ENCODE measurements at regions not wholly inside any gene's neighbourhood (a gene's known extent, or its start where the extent isn't known, plus 50 kb on each side); places are given as distances from the start of the nearest gene placed in this dataset.

- DNase-seq, result no peak
Measured at GRCh38 chr2:234631646-234632514, 135.0 kb upstream of the ARL4C start.

DNA sequence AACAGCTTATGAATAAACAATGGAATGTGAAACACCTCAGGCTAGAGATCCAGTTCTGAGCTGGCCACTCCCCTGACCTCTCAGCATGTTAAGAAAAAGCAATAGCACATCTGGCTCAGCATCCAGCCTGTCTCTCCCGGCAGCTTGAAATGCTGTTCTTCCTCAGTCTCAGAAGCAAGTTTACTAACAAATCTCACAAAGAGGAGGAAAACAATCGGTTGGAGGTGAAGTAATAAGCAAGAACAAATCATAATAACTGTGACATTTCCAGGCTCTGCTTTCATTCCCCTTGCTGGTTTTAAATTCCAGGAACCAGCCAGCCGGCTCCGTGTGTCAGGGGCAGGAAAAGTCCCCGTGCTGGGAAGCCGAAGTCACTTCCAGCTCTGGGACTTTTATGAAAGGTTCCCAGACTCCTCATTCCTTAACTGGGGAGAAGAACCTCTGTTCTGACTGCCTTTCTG is 133.9 kb upstream of the ARL4C start:
- DNase-seq, result no peak

DNA sequence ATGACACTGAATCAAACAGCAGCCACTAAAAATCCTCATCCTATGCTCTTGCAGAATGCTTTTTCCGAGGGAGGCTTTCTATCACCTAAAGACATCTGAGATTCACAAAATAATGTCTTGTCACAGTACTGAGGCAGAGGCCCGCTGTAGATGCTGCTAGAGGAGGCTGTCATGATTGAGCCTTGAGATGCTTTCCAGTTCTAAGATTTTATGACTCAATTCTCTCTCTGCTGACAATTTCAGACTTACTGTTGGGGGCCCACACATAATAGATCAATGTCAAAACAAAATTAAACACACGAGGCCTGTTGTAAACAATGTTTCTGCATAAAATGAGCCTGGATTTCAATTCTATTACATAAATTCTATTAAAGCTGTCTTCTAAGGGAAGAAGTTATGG is 132.7 kb upstream of the ARL4C start:
- DNase-seq, result no peak

DNA sequence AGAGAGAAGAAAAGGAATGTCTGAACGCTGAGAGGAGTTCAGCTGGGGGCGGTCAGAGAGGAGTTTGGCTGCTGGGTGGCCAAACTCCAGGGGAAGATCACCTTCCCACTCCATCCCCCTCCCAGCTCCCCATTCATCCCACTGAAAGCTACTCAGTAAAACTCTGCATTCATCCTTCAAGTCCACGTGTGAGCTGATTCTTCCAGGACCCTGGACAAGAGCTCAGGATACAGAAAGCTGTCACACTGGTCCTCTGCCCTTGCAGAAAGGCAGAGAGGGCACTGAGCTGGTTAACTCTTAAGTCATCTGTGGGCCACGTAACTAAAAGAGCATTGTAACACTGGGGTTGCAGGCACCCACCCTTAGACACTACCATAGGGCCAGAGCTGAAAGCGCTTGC is 132.1 kb upstream of the ARL4C start:
- DNase-seq, result no peak

DNA sequence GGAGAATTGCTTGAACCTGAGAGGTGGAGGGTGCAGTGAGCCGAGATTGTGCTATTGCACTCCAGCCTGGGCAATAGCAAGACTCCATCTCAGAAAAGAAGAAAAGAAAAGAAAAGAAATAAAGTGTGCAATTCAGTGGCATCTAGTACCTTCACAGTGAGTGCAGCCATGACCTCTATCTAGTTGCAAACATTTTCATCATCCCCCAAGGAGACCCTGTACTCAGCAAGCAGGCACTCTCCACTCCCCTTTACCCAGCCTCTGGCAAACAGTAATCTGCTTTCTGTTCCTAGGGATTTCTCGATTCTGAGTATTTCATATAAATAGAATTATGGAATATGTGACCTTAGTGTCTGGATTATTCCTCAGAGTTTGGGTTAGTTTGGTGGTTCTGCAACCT is 130.4 kb upstream of the ARL4C start:
- no peak for DNase-seq

GRCh38 chr2:234626566-234627130 is 129.8 kb upstream of the ARL4C start:
- no peak for DNase-seq

DNA sequence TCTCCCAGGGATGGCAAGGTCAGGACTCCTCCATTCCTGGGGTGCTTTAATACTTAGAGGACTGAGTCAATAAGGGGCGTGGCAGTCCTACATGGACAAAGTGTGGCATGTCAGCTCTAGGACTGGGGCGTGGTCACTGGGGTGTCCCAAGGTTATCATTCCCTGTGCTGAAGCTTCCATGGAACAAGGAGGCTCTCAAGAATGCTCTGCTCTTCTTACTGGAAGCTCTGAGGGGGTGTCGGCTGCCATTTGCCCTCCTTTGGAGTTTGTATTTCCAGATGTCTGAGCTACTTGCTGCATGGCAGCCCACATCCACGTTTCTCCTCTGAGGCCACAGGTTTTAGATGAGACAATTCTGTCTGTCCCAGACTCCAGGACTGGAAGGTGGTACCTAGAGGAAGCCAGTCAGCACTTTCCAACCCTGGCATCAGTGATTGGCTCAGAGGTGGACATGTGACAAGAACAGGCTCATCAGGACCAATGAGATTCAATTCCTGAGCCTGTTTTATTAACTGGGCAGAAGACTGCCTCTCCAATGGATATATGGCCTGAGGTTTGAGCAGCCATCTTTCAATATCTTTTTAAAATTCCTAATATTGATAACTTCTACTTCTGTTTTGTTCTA is 128.9 kb upstream of the ARL4C start:
- DNase-seq, result no peak

DNA sequence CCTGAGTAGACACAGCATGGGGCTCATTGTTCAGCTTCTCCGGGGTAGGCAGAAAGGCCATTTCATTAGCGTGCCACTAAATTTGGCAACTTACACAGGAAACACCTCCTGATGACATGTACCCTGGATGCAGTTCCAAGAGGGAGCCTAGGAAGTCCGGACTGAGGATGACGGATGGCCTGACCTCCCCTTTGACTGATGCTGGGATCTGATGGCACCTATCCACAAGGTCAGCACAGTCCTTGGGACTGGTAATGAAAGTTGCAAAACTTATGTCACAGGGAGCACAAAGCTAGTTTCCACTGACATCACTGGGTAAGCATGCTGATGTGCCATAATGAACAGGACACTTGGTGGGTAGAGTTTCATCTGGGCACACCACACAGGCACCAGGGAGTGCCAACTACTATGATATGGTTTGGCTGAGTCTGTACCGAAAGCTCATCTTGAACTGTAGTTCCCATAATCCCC is 126.7 kb upstream of the ARL4C start:
- no peak for DNase-seq

- no peak for DNase-seq
Measured at GRCh38 chr2:234621120-234621519, 124.2 kb upstream of the ARL4C start.

GRCh38 chr2:234620018-234620417 is 123.1 kb upstream of the ARL4C start:
- DNase-seq, result no peak

DNA sequence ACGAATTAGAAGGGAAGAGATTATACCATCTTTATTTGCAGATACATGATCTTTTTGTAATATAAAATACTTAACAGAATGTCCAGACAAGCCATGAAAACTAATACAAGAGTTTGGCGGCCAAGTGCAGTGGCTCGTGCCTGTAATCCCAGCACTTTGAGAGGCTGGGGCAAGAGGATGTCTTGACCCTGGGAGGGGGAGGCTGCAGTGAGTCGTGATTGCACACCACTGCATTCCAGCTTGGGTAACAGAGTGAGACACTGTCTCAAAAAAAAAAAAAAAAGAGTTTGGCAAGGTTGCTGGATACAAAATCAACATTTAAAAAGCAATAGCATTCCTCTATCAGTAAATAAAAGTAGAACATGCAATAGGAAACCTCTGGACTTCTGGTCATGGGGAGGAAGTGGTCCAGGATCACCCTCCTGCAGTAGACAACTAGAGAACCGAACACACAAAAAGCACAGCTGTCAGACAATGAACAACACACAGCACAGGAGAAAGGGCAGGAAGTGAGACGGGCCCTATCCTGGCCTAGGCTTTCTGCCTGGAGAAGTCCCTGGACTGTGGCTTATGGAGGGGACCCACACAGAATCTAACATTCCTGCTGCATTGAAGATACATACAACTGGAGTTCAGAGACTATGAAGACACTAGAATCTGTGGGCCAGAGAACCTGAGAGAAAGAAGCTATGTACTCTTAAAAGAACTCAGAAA is 118.9 kb upstream of the ARL4C start:
- no peak for DNase-seq

DNA sequence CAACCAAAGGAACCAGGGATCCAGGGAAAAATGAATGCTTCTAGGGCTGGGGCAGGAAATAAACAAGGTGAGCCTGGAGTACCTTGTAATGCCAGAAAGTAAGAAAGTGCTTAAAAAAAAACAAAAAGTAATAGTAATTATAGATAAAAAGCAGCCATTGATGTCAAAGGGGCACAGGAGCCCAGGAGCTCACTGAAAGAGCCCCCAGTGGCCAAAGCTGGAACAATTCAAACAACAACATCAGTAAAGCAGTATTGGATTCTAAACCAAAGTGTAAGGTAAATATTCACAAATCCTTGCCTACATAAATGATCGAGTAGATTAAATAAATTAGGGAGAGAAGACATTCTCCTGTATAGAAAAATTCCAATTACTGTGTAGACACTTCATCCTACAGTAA is 114.3 kb upstream of the ARL4C start:
- DNase-seq, result no peak

DNA sequence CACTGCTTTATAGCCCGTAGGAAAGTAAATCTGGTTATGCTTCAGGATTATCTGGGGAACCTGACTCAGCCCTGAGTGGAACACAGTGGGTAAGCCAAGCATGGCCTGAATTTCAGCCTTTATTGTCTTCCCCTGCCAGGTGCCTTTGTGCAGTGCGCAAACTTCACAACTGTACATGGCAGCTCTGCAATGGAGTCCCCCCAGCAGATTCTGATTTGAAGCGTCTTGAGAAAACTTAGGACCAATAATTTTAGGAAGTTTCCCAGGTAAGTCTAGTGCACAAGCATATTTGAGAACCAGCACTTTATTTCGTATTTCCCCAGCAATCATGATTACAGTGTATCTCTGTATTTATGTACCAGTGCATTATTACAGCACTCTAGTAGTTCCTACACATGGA is 112.1 kb upstream of the ARL4C start:
- DNase-seq, result no peak

DNA sequence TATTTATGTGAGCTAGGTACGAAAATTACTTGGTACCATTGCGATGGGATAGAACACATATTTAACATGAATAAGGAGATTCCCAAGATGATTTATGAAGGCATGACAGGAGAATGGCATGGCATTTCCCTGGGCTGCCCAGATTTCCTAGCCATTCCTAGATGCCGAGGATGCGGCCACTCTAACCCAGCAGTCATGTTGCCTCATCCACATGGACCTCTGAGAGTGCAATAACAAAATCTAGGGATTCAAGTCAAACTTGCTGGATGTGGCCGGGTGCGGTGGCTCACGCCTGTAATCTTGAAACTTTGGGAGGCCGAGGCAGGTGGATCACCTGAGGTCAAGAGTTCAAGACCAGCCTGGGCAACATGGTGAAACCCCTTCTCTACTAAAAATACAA is 110.8 kb upstream of the ARL4C start:
- DNase-seq, result no peak

- no peak for DNase-seq
Measured at GRCh38 chr2:234606896-234607295, 110.0 kb upstream of the ARL4C start.

GRCh38 chr2:234603619-234604018 is 106.7 kb upstream of the ARL4C start:
- no peak for DNase-seq

GRCh38 chr2:234601213-234601612 is 104.3 kb upstream of the ARL4C start:
- no peak for DNase-seq

DNA sequence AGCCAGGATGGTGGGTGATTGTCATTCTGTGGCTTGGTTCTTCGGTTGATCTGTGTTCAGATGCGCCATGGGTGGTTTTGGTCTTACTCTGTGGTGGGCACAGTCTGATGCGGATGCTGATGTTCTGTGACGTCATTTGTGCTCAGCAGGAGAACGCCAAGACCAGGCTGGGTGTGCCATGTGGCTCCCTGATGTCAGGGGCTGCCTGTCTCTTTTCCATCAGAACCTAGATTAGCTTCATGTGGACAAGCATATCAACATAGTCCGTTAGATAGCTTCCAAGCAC is 100.6 kb upstream of the ARL4C start:
- DNase-seq, result no peak

DNA sequence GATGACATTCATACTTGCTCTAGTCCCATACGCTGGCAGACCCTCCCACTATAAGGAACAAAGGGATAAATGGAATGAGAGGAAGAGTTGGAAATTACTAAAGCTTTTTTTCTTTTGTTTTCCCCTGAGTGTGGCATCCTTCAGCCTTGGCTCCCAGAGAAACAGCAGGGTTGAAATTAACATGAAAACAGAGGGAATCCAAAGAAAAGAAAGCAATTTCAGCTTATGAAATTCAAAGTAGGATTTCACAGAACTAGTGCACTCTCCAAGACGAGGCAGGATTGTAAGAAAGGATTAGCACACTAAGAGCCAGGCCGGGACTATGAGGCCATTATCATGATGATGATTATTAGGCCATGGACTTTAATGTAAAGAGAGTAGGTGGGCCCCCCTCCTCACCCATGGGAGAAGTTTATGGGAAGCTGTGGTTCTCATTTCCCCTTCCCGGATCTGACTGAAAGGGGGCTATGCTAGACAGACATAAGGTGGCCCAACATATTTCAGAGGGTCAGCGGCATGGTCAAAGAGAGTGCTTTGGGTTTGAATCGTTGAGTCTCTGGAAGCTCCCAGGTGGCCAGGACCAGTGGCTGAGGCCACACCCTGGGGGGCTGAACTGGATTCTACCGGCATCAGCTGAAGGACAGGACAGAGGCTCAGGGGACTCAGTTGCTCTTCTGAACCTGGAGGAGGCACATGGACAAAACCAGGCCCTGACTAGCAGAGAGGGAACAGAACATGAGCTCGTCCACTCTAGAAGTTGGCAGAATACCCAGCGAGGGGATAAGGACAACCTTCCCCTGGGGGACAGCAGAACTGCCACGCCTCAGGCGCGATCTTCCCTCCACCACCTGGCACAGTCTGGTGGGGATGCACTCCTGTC is 100.1 kb upstream of the ARL4C start:
- no peak for DNase-seq

- DNase-seq, result no peak
Measured at GRCh38 chr2:234595829-234596228, 98.9 kb upstream of the ARL4C start.

DNA sequence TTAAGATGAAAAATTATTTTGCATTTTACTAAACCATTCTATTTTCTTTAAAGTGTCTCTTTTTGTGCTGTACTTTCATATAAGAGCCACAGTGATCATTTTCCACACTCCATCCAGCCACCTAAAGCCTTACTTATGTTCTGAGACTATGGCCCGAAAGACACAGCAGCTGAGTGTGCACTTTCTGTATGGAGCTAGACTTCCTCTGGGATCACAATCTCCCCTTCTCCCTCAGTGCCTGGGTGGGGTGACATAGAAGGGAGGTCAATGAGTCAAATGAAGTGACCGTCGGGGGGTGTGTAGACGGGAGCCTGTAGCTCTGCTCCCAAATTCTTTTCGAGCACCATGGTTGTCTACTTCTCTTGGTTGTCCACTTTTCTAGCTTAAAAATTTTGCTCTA is 97.8 kb upstream of the ARL4C start:
- no peak for DNase-seq

GRCh38 chr2:234593636-234594035 is 96.8 kb upstream of the ARL4C start:
- no peak for DNase-seq

DNA sequence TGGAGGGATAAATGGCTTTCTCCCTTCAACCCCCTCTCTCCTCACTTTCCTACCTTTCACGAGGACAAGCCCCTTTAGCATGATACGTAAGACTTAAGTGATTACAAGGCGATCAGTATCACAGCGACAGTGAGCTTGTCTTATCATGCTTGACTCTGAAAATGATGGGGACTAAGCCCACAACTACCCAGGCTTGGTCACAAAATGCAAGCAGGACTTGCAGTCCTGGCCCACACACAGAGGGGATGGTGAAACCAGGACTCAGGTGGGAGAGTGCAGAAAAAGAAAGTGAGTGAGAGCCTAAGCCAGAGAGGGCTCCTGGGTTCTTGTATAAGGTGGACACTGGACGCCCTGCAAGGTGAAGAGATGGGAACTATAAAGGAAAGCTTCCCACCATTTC is 95.7 kb upstream of the ARL4C start:
- no peak for DNase-seq

All from activated CD4-positive, alpha-beta T cell treated with anti-CD3 and anti-CD28 coated beads for 4 hours (primary cell).